ENCODE measurements at regions not wholly inside any gene's neighbourhood (a gene's known extent, or its start where the extent isn't known, plus 50 kb on each side); places are given as distances from the start of the nearest gene placed in this dataset.

- Histone ChIP-seq H3K4me3 (ENCODE audit: low read length in 2 of 2) (no peak overlapping the region), H3K27me3 (ENCODE audit: control insufficient read depth in 1 of 2, insufficient read depth in 2 of 2, low read length in 1 of 2) (no peaks in the 10 kb centered on the region), H3K27ac (ENCODE audit: low read depth in 1 of 2, low read length in 2 of 2) (no peak overlapping the region), H3K4me1 (ENCODE audit: control insufficient read depth in 1 of 2, insufficient read depth in 2 of 2, low read length in 2 of 2) (no peaks in the 10 kb centered on the region), H3K36me3 (ENCODE audit: control insufficient read depth in 1 of 2, insufficient read depth in 2 of 2, low read length in 1 of 2) (no peaks in the 10 kb centered on the region), H3K9me3 (ENCODE audit: control insufficient read depth, low read length) (no peaks in the 10 kb centered on the region)
- no peak for DNase-seq
- intact Hi-C loops (cut with DNase I), result no loop called here
- 84% methylated on average over 3 of the region's 3 CpGs for WGBS, 2 donors
- no peak for ATAC-seq (ENCODE audit: low FRiP score)
Observed at GRCh38 chr18:71456206-71456605, 1087.9 kb downstream of the CBLN2 start.

DNA sequence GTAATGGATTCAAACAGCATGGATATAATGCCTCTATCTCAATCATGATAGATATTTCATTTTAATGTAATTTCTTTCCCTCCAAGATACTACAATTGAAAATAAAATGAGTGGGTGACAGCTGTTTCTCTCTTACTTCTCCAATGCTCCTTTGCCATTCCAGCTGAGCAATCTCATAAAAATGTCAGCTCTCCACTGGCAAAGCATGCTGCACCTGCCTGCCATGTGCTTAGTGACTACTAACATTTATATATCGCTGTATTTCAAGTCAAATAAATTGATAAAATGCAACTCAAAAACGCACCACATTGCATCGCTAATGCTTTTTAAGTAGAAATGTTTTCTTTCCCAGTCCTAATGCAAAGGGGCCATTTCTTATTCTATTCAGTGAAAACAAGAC lies 1093.9 kb downstream of the CBLN2 start:
- H3K27me3 ChIP-seq (ENCODE audit: control insufficient read depth in 1 of 2, insufficient read depth in 2 of 2, low read length in 1 of 2), result no peaks in the 10 kb centered on the region
- H3K4me1 ChIP-seq (ENCODE audit: control insufficient read depth in 1 of 2, insufficient read depth in 2 of 2, low read length in 2 of 2), result no peaks in the 10 kb centered on the region
- 66 to 78% methylated on average over 3 of the region's 3 CpGs for WGBS, 2 donors
- H3K36me3 ChIP-seq (ENCODE audit: control insufficient read depth in 1 of 2, insufficient read depth in 2 of 2, low read length in 1 of 2), result no peaks in the 10 kb centered on the region
- ATAC-seq (ENCODE audit: low FRiP score) (no peak), DNase-seq (no peak)
- no peak overlapping the region for H3K27ac ChIP-seq (ENCODE audit: low read depth in 1 of 2, low read length in 2 of 2)
- intact Hi-C loops (cut with DNase I), result no loop called here
- no peak overlapping the region for H3K4me3 ChIP-seq (ENCODE audit: low read length in 2 of 2)
- no peaks in the 10 kb centered on the region for H3K9me3 ChIP-seq (ENCODE audit: control insufficient read depth, low read length)

DNA sequence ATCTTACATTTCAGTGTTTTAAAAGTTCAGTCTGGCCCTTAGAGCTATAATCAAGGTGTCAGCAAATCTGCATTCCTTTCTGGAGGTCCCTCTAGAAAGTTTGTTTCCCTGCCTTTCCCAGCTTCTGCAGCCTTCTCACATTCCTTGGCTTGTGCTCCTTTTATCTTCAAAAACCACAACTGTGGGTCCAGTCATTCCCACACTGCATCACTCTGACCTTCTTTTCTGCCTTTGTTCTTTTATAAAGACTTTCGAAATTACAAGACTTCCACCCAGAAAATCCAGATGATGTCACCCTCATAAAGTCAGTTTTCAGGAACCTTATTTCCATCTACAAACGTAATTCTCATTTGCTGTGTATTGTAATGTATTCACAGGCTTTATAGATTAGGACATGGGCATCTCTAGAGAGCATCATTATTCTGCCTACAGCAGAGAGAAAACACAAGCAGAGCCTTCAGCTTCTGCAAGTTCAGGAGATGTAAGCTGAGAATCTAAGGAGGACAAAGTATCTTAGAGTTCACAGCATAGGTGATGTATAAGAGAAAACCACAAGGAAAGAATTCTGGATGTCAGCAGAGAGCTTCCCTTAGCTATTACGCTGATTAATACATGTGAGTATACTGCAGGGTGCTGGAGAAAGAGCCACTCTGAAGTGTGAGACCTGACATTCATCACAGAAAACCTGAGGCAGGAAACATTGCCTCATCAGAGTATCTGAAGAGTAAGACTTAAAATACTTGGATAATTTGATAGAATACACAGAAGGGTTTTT lies 1100.2 kb downstream of the CBLN2 start:
- no peak for ATAC-seq (ENCODE audit: low FRiP score)
- no peaks in the 10 kb centered on the region for H3K36me3 ChIP-seq (ENCODE audit: control insufficient read depth in 1 of 2, insufficient read depth in 2 of 2, low read length in 1 of 2)
- intact Hi-C loops (cut with DNase I), result no loop called here

DNA sequence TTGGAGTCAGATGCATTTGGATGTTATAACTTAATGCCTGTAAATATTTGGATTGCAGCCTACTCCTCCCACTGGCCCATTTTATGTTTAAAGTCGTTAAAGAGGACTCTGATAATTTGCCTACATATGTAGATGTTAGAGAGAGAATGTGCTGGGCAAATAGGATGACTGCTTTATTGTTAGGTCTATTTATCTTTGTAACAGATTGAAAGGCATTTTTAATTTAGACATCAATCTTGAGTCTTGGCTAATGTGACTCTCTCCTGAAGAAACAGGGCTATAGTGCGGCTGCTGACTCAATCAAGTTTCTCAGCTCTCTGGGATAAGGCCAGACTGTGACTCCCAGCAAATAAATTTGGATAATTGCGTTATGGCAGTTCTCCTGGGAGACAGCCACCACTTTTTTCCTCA lies 1101.4 kb downstream of the CBLN2 start:
- H3K27me3 ChIP-seq (ENCODE audit: control insufficient read depth in 1 of 2, insufficient read depth in 2 of 2, low read length in 1 of 2), result no peaks in the 10 kb centered on the region
- WGBS, 2 donors, result 28 to 33% methylated on average over 3 of the region's 3 CpGs
- H3K27ac ChIP-seq (ENCODE audit: low read depth in 1 of 2, low read length in 2 of 2), result no peak overlapping the region
- H3K36me3 ChIP-seq (ENCODE audit: control insufficient read depth in 1 of 2, insufficient read depth in 2 of 2, low read length in 1 of 2), result no peaks in the 10 kb centered on the region
- ATAC-seq (ENCODE audit: low FRiP score) (no peak), DNase-seq (no peak)
- no peak overlapping the region for H3K4me3 ChIP-seq (ENCODE audit: low read length in 2 of 2)
- H3K4me1 ChIP-seq (ENCODE audit: control insufficient read depth in 1 of 2, insufficient read depth in 2 of 2, low read length in 2 of 2), result no peaks in the 10 kb centered on the region
- intact Hi-C loops (cut with DNase I), result no loop called here
- peaks cover 1% of the 10 kb centered on the region for H3K9me3 ChIP-seq (ENCODE audit: control insufficient read depth, low read length)

More for the DNA sequence above, 1100.2 kb downstream of the CBLN2 start:
- Histone ChIP-seq H3K4me1 (ENCODE audit: control insufficient read depth in 1 of 2, insufficient read depth in 2 of 2, low read length in 2 of 2) (no peaks in the 10 kb centered on the region), H3K27ac (ENCODE audit: low read depth in 1 of 2, low read length in 2 of 2) (no peak overlapping the region), H3K4me3 (ENCODE audit: low read length in 2 of 2) (no peak overlapping the region), H3K27me3 (ENCODE audit: control insufficient read depth in 1 of 2, insufficient read depth in 2 of 2, low read length in 1 of 2) (no peaks in the 10 kb centered on the region), H3K9me3 (ENCODE audit: control insufficient read depth, low read length) (no peaks in the 10 kb centered on the region)
- 34 to 42% methylated on average over 3 of the region's 3 CpGs for WGBS, 2 donors
- DNase-seq, result no peak

DNA sequence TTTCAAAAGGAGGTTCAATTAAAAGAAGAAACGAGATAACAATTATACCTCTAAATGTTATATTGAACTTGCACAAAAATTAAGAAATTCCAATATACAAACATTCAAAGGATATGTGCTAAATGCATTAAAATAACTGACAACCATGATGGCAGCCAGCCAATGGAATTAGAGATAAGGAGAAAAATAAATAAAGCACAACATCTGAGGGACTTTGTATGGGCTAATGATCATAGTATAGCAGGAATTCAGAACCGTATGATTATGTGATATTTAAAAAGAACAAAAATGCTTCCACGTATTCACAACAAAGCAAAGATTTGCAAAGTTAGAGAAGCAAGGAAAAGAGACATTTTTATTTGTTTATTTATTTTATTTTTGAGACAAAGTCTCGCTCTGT lies 1103.0 kb downstream of the CBLN2 start:
- Histone ChIP-seq H3K4me3 (ENCODE audit: low read length in 2 of 2) (no peak overlapping the region), H3K27ac (ENCODE audit: low read depth in 1 of 2, low read length in 2 of 2) (no peak overlapping the region), H3K4me1 (ENCODE audit: control insufficient read depth in 1 of 2, insufficient read depth in 2 of 2, low read length in 2 of 2) (no peaks in the 10 kb centered on the region), H3K36me3 (ENCODE audit: control insufficient read depth in 1 of 2, insufficient read depth in 2 of 2, low read length in 1 of 2) (no peaks in the 10 kb centered on the region), H3K9me3 (ENCODE audit: control insufficient read depth, low read length) (peaks cover 1% of the 10 kb centered on the region), H3K27me3 (ENCODE audit: control insufficient read depth in 1 of 2, insufficient read depth in 2 of 2, low read length in 1 of 2) (no peaks in the 10 kb centered on the region)
- no peak for DNase-seq
- ATAC-seq (ENCODE audit: low FRiP score), result no peak
- intact Hi-C loops (cut with DNase I), result no loop called here
- WGBS, 2 donors, result 54 to 56% methylated on average over 4 of the region's 4 CpGs

GRCh38 chr18:71437511-71437910 lies 1106.6 kb downstream of the CBLN2 start:
- Histone ChIP-seq H3K4me1 (ENCODE audit: control insufficient read depth in 1 of 2, insufficient read depth in 2 of 2, low read length in 2 of 2) (no peaks in the 10 kb centered on the region), H3K36me3 (ENCODE audit: control insufficient read depth in 1 of 2, insufficient read depth in 2 of 2, low read length in 1 of 2) (no peaks in the 10 kb centered on the region), H3K27me3 (ENCODE audit: control insufficient read depth in 1 of 2, insufficient read depth in 2 of 2, low read length in 1 of 2) (no peaks in the 10 kb centered on the region), H3K27ac (ENCODE audit: low read depth in 1 of 2, low read length in 2 of 2) (no peak overlapping the region), H3K9me3 (ENCODE audit: control insufficient read depth, low read length) (peaks cover 1% of the 10 kb centered on the region), H3K4me3 (ENCODE audit: low read length in 2 of 2) (no peak overlapping the region)
- no peak for DNase-seq
- intact Hi-C loops (cut with DNase I), result no loop called here
- 90% methylated on average over 2 of the region's 2 CpGs for WGBS, 2 donors
- ATAC-seq (ENCODE audit: low FRiP score), result no peak

DNA sequence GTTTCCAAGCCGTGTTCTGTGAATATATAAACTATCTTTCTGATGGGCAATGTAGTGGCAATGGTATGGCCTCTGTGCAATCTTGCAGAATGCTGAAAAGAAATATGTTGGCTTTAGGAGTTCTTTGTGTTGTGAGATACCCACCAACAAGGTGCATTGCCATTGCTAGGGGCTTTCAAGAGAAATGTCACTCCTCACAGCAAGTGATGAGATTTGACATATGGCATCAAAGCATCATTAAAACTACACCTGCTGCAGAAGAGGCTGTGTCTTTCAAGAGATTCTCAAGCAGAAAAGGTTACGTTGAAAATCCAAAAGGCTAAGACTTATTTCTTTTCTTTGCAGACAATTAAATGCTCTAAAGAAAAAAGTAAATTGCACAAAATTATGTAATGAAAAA lies 1110.8 kb downstream of the CBLN2 start:
- Histone ChIP-seq H3K9me3 (ENCODE audit: control insufficient read depth, low read length) (no peaks in the 10 kb centered on the region), H3K4me1 (ENCODE audit: control insufficient read depth in 1 of 2, insufficient read depth in 2 of 2, low read length in 2 of 2) (no peaks in the 10 kb centered on the region), H3K27ac (ENCODE audit: low read depth in 1 of 2, low read length in 2 of 2) (no peak overlapping the region), H3K4me3 (ENCODE audit: low read length in 2 of 2) (no peak overlapping the region), H3K27me3 (ENCODE audit: control insufficient read depth in 1 of 2, insufficient read depth in 2 of 2, low read length in 1 of 2) (no peaks in the 10 kb centered on the region), H3K36me3 (ENCODE audit: control insufficient read depth in 1 of 2, insufficient read depth in 2 of 2, low read length in 1 of 2) (no peaks in the 10 kb centered on the region)
- no peak for ATAC-seq (ENCODE audit: low FRiP score)
- DNase-seq, result no peak
- WGBS, 2 donors, result 82 to 85% methylated on average over 2 of the region's 2 CpGs
- intact Hi-C loops (cut with DNase I), result no loop called here

GRCh38 chr18:71431689-71432088 lies 1112.5 kb downstream of the CBLN2 start:
- intact Hi-C loops (cut with DNase I), result no loop called here

DNA sequence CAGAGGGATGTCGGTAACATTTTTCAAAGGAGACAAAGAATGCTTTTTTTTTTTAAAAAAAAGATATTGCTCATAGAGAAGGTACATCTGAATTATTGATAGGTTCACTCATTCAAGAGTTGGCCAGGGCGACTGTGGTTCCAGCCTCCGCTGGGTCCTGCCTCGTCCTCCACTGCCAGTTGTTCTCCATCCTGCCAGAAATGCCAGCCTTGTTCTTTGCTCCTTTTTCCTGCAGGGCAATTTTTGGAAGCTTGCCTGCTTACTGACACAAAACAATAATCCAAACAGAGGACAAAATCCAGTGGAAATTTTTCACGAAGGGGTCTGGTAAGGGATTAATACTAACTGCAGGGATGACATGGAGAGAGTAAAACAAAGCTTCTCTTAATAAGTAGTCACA lies 1113.0 kb downstream of the CBLN2 start:
- ATAC-seq (ENCODE audit: low FRiP score), result no peak
- DNase-seq, result no peak
- Histone ChIP-seq H3K27ac (ENCODE audit: low read depth in 1 of 2, low read length in 2 of 2) (no peak overlapping the region), H3K36me3 (ENCODE audit: control insufficient read depth in 1 of 2, insufficient read depth in 2 of 2, low read length in 1 of 2) (no peaks in the 10 kb centered on the region), H3K4me1 (ENCODE audit: control insufficient read depth in 1 of 2, insufficient read depth in 2 of 2, low read length in 2 of 2) (no peaks in the 10 kb centered on the region), H3K4me3 (ENCODE audit: low read length in 2 of 2) (no peak overlapping the region), H3K9me3 (ENCODE audit: control insufficient read depth, low read length) (no peaks in the 10 kb centered on the region), H3K27me3 (ENCODE audit: control insufficient read depth in 1 of 2, insufficient read depth in 2 of 2, low read length in 1 of 2) (no peaks in the 10 kb centered on the region)
- intact Hi-C loops (cut with DNase I), result no loop called here
- 32 to 40% methylated on average over 5 of the region's 5 CpGs for WGBS, 2 donors

More at GRCh38 chr18:71431689-71432088, 1112.5 kb downstream of the CBLN2 start:
- no peak overlapping the region for H3K27ac ChIP-seq (ENCODE audit: low read depth in 1 of 2, low read length in 2 of 2)
- H3K4me1 ChIP-seq (ENCODE audit: control insufficient read depth in 1 of 2, insufficient read depth in 2 of 2, low read length in 2 of 2), result no peaks in the 10 kb centered on the region
- no peaks in the 10 kb centered on the region for H3K9me3 ChIP-seq (ENCODE audit: control insufficient read depth, low read length)
- DNase-seq (no peak), ATAC-seq (ENCODE audit: low FRiP score) (no peak)
- H3K27me3 ChIP-seq (ENCODE audit: control insufficient read depth in 1 of 2, insufficient read depth in 2 of 2, low read length in 1 of 2), result no peaks in the 10 kb centered on the region
- H3K36me3 ChIP-seq (ENCODE audit: control insufficient read depth in 1 of 2, insufficient read depth in 2 of 2, low read length in 1 of 2), result no peaks in the 10 kb centered on the region
- no peak overlapping the region for H3K4me3 ChIP-seq (ENCODE audit: low read length in 2 of 2)

Data from aorta (tissue), 5 donors.